WTC11 (cell line): ENCODE measurements at regions not wholly inside any gene's neighbourhood (a gene's known extent, or its start where the extent isn't known, plus 50 kb on each side); places are given as distances from the start of the nearest gene placed in this dataset.
A peak's percentile ranks its signal among the peaks of the same experiment; 100 is the strongest.

Source experiments
- ATAC-seq: fragments of 200-7000 bp; cut with Tn5 transposase; 2 replicates; pipeline ENCODE4 v1.10.0; 2021; ENCODE audit warnings: mild to moderate bottlenecking, moderate library complexity
- CTCF ChIA-PET: fragments of 300-600 bp; sonication (Branson Sonifier 250); formaldehyde crosslinking; loops from one replicate; lab custom pipeline; 2021; ENCODE audit warnings: antibody characterized with exemption; lab: Charles Lee
- POLR2A ChIA-PET: fragments of 350-600 bp; sonication (Branson Sonifier 250); formaldehyde crosslinking; loops from one replicate; lab custom pipeline; 2021; ENCODE audit warnings: antibody characterized with exemption; lab: Charles Lee
- DNase-seq: peaks from one replicate; pipeline ENCODE4 v3.0.0; 2021; ENCODE audit warnings: low spot score
- H3K27ac Mint-ChIP-seq: 2 replicates; pipeline ENCODE4 v1.8.0; 2021; ENCODE audit warnings: mixed read lengths
- H3K27me3 Mint-ChIP-seq: 2 replicates; pipeline ENCODE4 v1.8.0; 2021; ENCODE audit warnings: low read depth, mild to moderate bottlenecking, moderate library complexity, mixed read lengths
- H3K36me3 Mint-ChIP-seq: 2 replicates; pipeline ENCODE4 v1.8.0; 2021; ENCODE audit warnings: mixed read lengths
- H3K4me1 Mint-ChIP-seq: 2 replicates; pipeline ENCODE4 v1.8.0; 2022; ENCODE audit warnings: mixed read lengths
- H3K4me3 Mint-ChIP-seq: 2 replicates; pipeline ENCODE4 v1.8.0; 2021; ENCODE audit warnings: mild to moderate bottlenecking, moderate library complexity, mixed read lengths
- H3K9me3 Mint-ChIP-seq: 2 replicates; pipeline ENCODE4 v1.8.0; 2021; ENCODE audit warnings: mixed read lengths
- ATF2 ChIP-seq: sonication (generic); formaldehyde crosslinking; IDR thresholded peaks from 2 replicates; pipeline ENCODE4 v1.8.1; 2022; ENCODE audit warnings: low read depth, missing genetic modification reagents, borderline replicate concordance
- CDX4 ChIP-seq: fragments of 250-450 bp; sonication (Bioruptor Pico); IDR thresholded peaks from 2 replicates; pipeline ENCODE4 v1.9.0; 2021; ENCODE audit warnings: moderate library complexity, mild to moderate bottlenecking, inconsistent platforms, borderline replicate concordance
- CREM ChIP-seq: sonication (generic); formaldehyde crosslinking; IDR thresholded peaks from 2 replicates; pipeline ENCODE4 v1.8.1; 2022; ENCODE audit warnings: mild to moderate bottlenecking, missing genetic modification reagents, moderate library complexity
- ESRRA ChIP-seq: sonication (generic); formaldehyde crosslinking; IDR thresholded peaks from 2 replicates; pipeline ENCODE4 v1.8.1; 2022; ENCODE audit warnings: mild to moderate bottlenecking, missing genetic modification reagents, borderline replicate concordance
- FOXK1 ChIP-seq: sonication (generic); formaldehyde crosslinking; IDR thresholded peaks from 2 replicates; pipeline ENCODE4 v1.8.0; 2022; ENCODE audit warnings: mild to moderate bottlenecking, moderate library complexity, missing genetic modification reagents
- JAZF1 ChIP-seq: fragments of 250-450 bp; sonication (Bioruptor Pico); IDR thresholded peaks from 2 replicates; pipeline ENCODE4 v1.9.0; 2021; ENCODE audit warnings: moderate library complexity, mild to moderate bottlenecking, inconsistent platforms
- JUN ChIP-seq: sonication (generic); formaldehyde crosslinking; IDR thresholded peaks from 2 replicates; pipeline ENCODE4 v1.8.0; 2023; ENCODE audit warnings: mild to moderate bottlenecking, missing genetic modification reagents
- MYBL2 ChIP-seq: sonication (generic); formaldehyde crosslinking; IDR thresholded peaks from 2 replicates; pipeline ENCODE4 v1.8.1; 2023; ENCODE audit warnings: mild to moderate bottlenecking, moderate library complexity, missing genetic modification reagents
- NR3C1 ChIP-seq: sonication (generic); formaldehyde crosslinking; conservative IDR thresholded peaks from 2 replicates; pipeline ENCODE4 v1.8.1; 2023; ENCODE audit warnings: low read depth, mild to moderate bottlenecking, missing genetic modification reagents
- TCF7 ChIP-seq: sonication (generic); formaldehyde crosslinking; IDR thresholded peaks from 2 replicates; pipeline ENCODE4 v1.8.0; 2022; ENCODE audit warnings: mild to moderate bottlenecking, low read depth, missing genetic modification reagents, moderate library complexity
- TEAD4 ChIP-seq: sonication (generic); formaldehyde crosslinking; IDR thresholded peaks from 2 replicates; pipeline ENCODE4 v1.8.0; 2022; ENCODE audit warnings: mild to moderate bottlenecking, missing genetic modification reagents
- USF1 ChIP-seq: sonication (generic); formaldehyde crosslinking; IDR thresholded peaks from 2 replicates; pipeline ENCODE4 v1.8.0; 2022; ENCODE audit warnings: mild to moderate bottlenecking, missing genetic modification reagents
- ZBTB21 ChIP-seq: sonication (generic); formaldehyde crosslinking; IDR thresholded peaks from 2 replicates; pipeline ENCODE4 v1.8.1; 2023; ENCODE audit warnings: mild to moderate bottlenecking, missing genetic modification reagents, borderline replicate concordance
- ZNF396 ChIP-seq: fragments of 250-450 bp; sonication (Bioruptor Pico); IDR thresholded peaks from 2 replicates; pipeline ENCODE4 v1.8.0; 2021; ENCODE audit warnings: mild to moderate bottlenecking, moderate library complexity, borderline replicate concordance
- ZNF532 ChIP-seq: fragments of 250-450 bp; sonication (Bioruptor Pico); IDR thresholded peaks from 2 replicates; pipeline ENCODE4 v1.9.0; 2021; ENCODE audit warnings: mild to moderate bottlenecking, borderline replicate concordance
- TF ChIP-seq, protein P1 (sequence below): sonication (generic); formaldehyde crosslinking; IDR thresholded peaks from 2 replicates; pipeline ENCODE4 v1.8.1; 2023; ENCODE audit warnings: mild to moderate bottlenecking, missing genetic modification reagents
- TF ChIP-seq, protein P2 (sequence below): sonication (generic); formaldehyde crosslinking; IDR thresholded peaks from 2 replicates; pipeline ENCODE4 v1.8.0; 2022; ENCODE audit warnings: mild to moderate bottlenecking, missing genetic modification reagents
- TF ChIP-seq, protein P3 (sequence below): fragments of 200-600 bp; IDR thresholded peaks from 2 replicates; pipeline ENCODE4 v1.8.0; 2022; ENCODE audit warnings: antibody characterized with exemption

- ChIA-PET POLR2A (no interaction called here), CTCF (no interaction called here)
- no peak overlapping the region for H3K27ac Mint-ChIP-seq
- H3K9me3 Mint-ChIP-seq: no peaks in the 10 kb centered on the region
- DNase-seq (no peak), ATAC-seq (no peak)
- no peaks in the 10 kb centered on the region for H3K36me3 Mint-ChIP-seq
- H3K27me3 Mint-ChIP-seq: no peaks in the 10 kb centered on the region
- H3K4me1 Mint-ChIP-seq: peaks cover 4% of the 10 kb centered on the region; the same call in 1 of the 2 replicates
- no peak for TF ChIP-seq ATF2 (CRISPR knock-in tag)
- TF ChIP-seq, protein P1, sequence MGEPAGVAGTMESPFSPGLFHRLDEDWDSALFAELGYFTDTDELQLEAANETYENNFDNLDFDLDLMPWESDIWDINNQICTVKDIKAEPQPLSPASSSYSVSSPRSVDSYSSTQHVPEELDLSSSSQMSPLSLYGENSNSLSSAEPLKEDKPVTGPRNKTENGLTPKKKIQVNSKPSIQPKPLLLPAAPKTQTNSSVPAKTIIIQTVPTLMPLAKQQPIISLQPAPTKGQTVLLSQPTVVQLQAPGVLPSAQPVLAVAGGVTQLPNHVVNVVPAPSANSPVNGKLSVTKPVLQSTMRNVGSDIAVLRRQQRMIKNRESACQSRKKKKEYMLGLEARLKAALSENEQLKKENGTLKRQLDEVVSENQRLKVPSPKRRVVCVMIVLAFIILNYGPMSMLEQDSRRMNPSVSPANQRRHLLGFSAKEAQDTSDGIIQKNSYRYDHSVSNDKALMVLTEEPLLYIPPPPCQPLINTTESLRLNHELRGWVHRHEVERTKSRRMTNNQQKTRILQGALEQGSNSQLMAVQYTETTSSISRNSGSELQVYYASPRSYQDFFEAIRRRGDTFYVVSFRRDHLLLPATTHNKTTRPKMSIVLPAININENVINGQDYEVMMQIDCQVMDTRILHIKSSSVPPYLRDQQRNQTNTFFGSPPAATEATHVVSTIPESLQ (CRISPR knock-in tag): no peak
- no peak for TF ChIP-seq JUN (CRISPR knock-in tag)
- TF ChIP-seq ESRRA (CRISPR knock-in tag): no peak
- no peak for TF ChIP-seq USF1 (CRISPR knock-in tag)
- TF ChIP-seq JAZF1: no peak
- no peak for TF ChIP-seq FOXK1 (CRISPR knock-in tag)
- no peak for TF ChIP-seq TCF7
- H3K4me3 Mint-ChIP-seq: no peak overlapping the region
Measured at GRCh38 chr13:110062077-110062776, 244.7 kb downstream of the COL4A1 start.

DNA sequence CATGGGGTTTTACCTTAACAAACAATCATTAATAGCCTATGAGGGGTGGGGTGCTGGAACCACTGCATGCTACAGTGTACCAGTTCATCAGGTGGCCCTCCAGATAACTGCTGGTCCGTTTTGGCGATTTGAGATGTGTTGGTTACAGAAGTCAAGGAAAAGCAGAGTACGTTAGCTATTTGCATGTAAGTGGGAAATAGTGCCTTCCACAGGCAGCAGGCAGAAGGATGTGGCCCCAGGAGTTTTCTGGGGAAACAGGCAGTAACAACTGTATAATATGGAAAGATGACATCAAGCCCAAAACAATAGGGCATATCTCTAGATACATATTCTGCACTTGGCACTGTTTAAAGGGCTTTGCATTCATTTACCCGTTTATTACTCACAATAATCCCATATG lies 245.7 kb downstream of the COL4A1 start:
- Mint-ChIP-seq H3K27me3 (no peaks in the 10 kb centered on the region), H3K4me3 (no peak overlapping the region), H3K27ac (no peak overlapping the region), H3K9me3 (no peaks in the 10 kb centered on the region), H3K4me1 (peaks cover 8% of the 10 kb centered on the region), H3K36me3 (no peaks in the 10 kb centered on the region)
- CTCF ChIA-PET: interaction anchor here (0.6 to 1.3 kb wide), 7 partner anchors 14 to 448 kb away, joined by 3 to 4 read pairs (median 4); no protein-coding TSS in a partner anchor
- no peak for TF ChIP-seq TEAD4 (CRISPR knock-in tag)
- TF ChIP-seq, protein P2, sequence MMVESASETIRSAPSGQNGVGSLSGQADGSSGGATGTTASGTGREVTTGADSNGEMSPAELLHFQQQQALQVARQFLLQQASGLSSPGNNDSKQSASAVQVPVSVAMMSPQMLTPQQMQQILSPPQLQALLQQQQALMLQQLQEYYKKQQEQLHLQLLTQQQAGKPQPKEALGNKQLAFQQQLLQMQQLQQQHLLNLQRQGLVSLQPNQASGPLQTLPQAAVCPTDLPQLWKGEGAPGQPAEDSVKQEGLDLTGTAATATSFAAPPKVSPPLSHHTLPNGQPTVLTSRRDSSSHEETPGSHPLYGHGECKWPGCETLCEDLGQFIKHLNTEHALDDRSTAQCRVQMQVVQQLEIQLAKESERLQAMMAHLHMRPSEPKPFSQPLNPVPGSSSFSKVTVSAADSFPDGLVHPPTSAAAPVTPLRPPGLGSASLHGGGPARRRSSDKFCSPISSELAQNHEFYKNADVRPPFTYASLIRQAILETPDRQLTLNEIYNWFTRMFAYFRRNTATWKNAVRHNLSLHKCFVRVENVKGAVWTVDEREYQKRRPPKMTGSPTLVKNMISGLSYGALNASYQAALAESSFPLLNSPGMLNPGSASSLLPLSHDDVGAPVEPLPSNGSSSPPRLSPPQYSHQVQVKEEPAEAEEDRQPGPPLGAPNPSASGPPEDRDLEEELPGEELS (CRISPR knock-in tag): no peak
- TF ChIP-seq, protein P3, sequence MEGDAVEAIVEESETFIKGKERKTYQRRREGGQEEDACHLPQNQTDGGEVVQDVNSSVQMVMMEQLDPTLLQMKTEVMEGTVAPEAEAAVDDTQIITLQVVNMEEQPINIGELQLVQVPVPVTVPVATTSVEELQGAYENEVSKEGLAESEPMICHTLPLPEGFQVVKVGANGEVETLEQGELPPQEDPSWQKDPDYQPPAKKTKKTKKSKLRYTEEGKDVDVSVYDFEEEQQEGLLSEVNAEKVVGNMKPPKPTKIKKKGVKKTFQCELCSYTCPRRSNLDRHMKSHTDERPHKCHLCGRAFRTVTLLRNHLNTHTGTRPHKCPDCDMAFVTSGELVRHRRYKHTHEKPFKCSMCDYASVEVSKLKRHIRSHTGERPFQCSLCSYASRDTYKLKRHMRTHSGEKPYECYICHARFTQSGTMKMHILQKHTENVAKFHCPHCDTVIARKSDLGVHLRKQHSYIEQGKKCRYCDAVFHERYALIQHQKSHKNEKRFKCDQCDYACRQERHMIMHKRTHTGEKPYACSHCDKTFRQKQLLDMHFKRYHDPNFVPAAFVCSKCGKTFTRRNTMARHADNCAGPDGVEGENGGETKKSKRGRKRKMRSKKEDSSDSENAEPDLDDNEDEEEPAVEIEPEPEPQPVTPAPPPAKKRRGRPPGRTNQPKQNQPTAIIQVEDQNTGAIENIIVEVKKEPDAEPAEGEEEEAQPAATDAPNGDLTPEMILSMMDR: 0 out of 2 replicates have a peak, but pooled peaks have one; percentile 27
- POLR2A ChIA-PET: no interaction called here
- ATAC-seq (peak; percentile 22; the same call in 1 of the 2 replicates), DNase-seq (no peak)

GRCh38 chr13:110057052-110057451 lies 249.9 kb downstream of the COL4A1 start:
- Mint-ChIP-seq H3K4me1 (peaks cover 8% of the 10 kb centered on the region), H3K36me3 (no peaks in the 10 kb centered on the region), H3K27me3 (peaks cover 2% of the 10 kb centered on the region; the same call in 1 of the 2 replicates), H3K4me3 (no peak overlapping the region), H3K27ac (peak overlapping the region; percentile 37; the same call in 1 of the 2 replicates), H3K9me3 (0 out of 2 replicates have a peak, but pooled peaks cover 4% of the 10 kb centered on the region)
- ATAC-seq (no peak), DNase-seq (no peak)
- ChIA-PET CTCF (no interaction called here), POLR2A (no interaction called here)
- TF ChIP-seq ZNF532 (CRISPR knock-in tag): no peak
- TF ChIP-seq MYBL2: no peak
- no peak for TF ChIP-seq ZBTB21
- no peak for TF ChIP-seq CDX4 (CRISPR knock-in tag)
- no peak for TF ChIP-seq CREM (CRISPR knock-in tag)
- TF ChIP-seq NR3C1: no peak
- no peak for TF ChIP-seq ZNF396
